ENCODE measurements at regions not wholly inside any gene's neighbourhood (a gene's known extent, or its start where the extent isn't known, plus 50 kb on each side); places are given as distances from the start of the nearest gene placed in this dataset.

DNA sequence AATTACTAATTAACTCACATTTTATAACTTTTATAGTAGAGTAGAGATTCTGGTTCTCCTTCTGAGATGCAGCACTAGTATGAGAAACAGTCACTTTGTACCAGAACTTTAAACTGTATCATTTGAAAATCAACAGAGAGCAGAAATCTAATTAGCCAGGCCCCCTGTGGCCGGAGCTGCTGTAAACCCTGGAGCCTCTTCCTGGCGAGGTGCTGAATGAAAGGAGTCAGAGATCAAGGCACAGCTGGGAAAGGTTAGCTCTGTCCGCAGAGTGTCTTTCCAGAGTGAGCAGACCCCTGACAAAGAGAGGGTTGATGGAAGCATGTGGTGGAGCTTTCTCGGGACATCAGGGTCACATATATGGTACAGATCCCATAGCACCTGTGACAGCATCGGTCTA is 703.8 kb downstream of the RFPL4B start:
- TF ChIP-seq CTCF (conservative IDR thresholded peaks at IDR 0.05): no peak
- Mint-ChIP-seq H3K4me1 (ENCODE audit: unreplicated experiment) (peaks cover 33% of the 10 kb centered on the region), H3K27ac (no peak overlapping the region), H3K36me3 (no peaks in the 10 kb centered on the region), H3K9me3 (no peaks in the 10 kb centered on the region), H3K27me3 (no peaks in the 10 kb centered on the region), H3K4me3 (no peak overlapping the region)
- DNase-seq (ENCODE audit: extremely low spot score, unreplicated experiment): no peak

DNA sequence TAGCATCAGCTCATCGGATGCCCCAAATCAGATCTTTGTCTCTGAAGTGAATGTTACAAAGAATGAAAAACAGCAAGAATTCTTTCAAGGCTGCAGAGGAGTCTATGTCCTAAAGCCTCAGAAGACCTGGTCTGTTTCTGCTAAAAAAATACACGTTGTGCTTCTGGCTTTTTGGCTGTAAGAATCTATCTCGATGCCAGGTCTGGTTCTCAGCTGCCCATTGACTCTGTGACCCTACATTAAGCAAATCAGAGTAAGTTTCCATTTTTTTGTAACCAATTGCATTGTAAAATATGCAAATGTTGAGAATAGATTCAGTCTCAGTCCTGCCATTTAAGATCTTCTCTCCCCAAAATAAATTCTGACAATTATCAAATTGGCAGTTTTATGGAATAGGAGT is 705.4 kb downstream of the RFPL4B start:
- Mint-ChIP-seq H3K9me3 (no peaks in the 10 kb centered on the region), H3K27ac (no peak overlapping the region)

GRCh38 chr6:113055061-113055460 is 707.9 kb downstream of the RFPL4B start:
- H3K9me3 Mint-ChIP-seq: no peaks in the 10 kb centered on the region
- DNase-seq (ENCODE audit: extremely low spot score, unreplicated experiment): no peak
- peaks cover 9% of the 10 kb centered on the region for H3K4me1 Mint-ChIP-seq (ENCODE audit: unreplicated experiment)
- TF ChIP-seq CTCF (conservative IDR thresholded peaks at IDR 0.05): no peak
- no peaks in the 10 kb centered on the region for H3K36me3 Mint-ChIP-seq
- no peak overlapping the region for H3K27ac Mint-ChIP-seq
- no peaks in the 10 kb centered on the region for H3K27me3 Mint-ChIP-seq
- no peak overlapping the region for H3K4me3 Mint-ChIP-seq

More for the DNA sequence above, 705.4 kb downstream of the RFPL4B start:
- Mint-ChIP-seq H3K4me3 (no peak overlapping the region), H3K36me3 (no peaks in the 10 kb centered on the region), H3K27me3 (no peaks in the 10 kb centered on the region), H3K4me1 (ENCODE audit: unreplicated experiment) (peaks cover 28% of the 10 kb centered on the region)
- no peak for DNase-seq (ENCODE audit: extremely low spot score, unreplicated experiment)
- TF ChIP-seq CTCF (conservative IDR thresholded peaks at IDR 0.05): no peak

- Mint-ChIP-seq H3K36me3 (no peaks in the 10 kb centered on the region), H3K9me3 (no peaks in the 10 kb centered on the region), H3K4me1 (ENCODE audit: unreplicated experiment) (peaks cover 2% of the 10 kb centered on the region), H3K27me3 (no peaks in the 10 kb centered on the region), H3K4me3 (no peak overlapping the region), H3K27ac (no peak overlapping the region)
- TF ChIP-seq CTCF (conservative IDR thresholded peaks at IDR 0.05): no peak
- no peak for DNase-seq (ENCODE audit: extremely low spot score, unreplicated experiment)
Measured at GRCh38 chr6:113055998-113056397, 708.9 kb downstream of the RFPL4B start.

DNA sequence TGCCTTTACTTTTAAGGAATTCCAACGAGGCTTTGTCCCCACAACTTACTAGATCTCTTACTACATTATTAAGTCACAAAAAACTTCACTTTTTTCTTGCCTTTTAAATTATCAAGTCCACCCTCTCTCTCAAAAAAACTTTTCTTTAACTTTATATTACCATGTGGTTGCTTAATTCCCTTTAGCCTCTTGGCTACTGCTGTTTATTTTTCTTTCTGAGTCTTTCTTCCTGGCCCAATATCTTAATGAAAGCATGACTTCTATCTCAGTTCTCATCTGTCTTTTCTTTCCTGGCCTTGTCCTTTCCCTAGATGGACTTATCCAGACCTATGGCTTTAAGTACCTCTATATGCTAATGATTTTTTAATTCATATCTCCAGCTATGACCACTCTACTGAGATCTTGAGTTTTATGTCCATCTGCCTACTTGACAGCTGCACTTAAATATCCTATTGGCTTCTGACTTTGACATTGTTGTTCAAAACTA is 710.5 kb downstream of the RFPL4B start:
- TF ChIP-seq CTCF (conservative IDR thresholded peaks at IDR 0.05): no peak
- H3K4me3 Mint-ChIP-seq: no peak overlapping the region
- H3K9me3 Mint-ChIP-seq: no peaks in the 10 kb centered on the region
- H3K27me3 Mint-ChIP-seq: no peaks in the 10 kb centered on the region
- DNase-seq (ENCODE audit: extremely low spot score, unreplicated experiment): no peak
- no peaks in the 10 kb centered on the region for H3K36me3 Mint-ChIP-seq
- no peaks in the 10 kb centered on the region for H3K4me1 Mint-ChIP-seq (ENCODE audit: unreplicated experiment)
- no peak overlapping the region for H3K27ac Mint-ChIP-seq

- Mint-ChIP-seq H3K4me1 (ENCODE audit: unreplicated experiment) (peaks cover 4% of the 10 kb centered on the region), H3K36me3 (no peaks in the 10 kb centered on the region), H3K9me3 (no peaks in the 10 kb centered on the region), H3K27ac (no peak overlapping the region), H3K27me3 (no peaks in the 10 kb centered on the region), H3K4me3 (no peak overlapping the region)
- DNase-seq (ENCODE audit: extremely low spot score, unreplicated experiment): no peak
- no peak for TF ChIP-seq CTCF (conservative IDR thresholded peaks at IDR 0.05)
Measured at GRCh38 chr6:113060664-113061063, 713.5 kb downstream of the RFPL4B start.
